HG03196 (cell line): ENCODE measurements at regions not wholly inside any gene's neighbourhood (a gene's known extent, or its start where the extent isn't known, plus 50 kb on each side); places are given as distances from the start of the nearest gene placed in this dataset.
A peak's percentile ranks its signal among the peaks of the same experiment; 100 is the strongest.

ENCODE experiments used
- ATAC-seq: cut with Tn5 transposase; IDR thresholded peaks from one replicate; pipeline ENCODE4 v1.9.1; 2021; ENCODE audit not compliant: unreplicated experiment

GRCh38 chr6:105817961-105818360 is 268.2 kb upstream of the PRDM1 start:
- ATAC-seq = no peak

- no peak for ATAC-seq
Measured at GRCh38 chr6:105817370-105817769, 268.8 kb upstream of the PRDM1 start.

- ATAC-seq = no peak
Measured at GRCh38 chr6:105816847-105817246, 269.3 kb upstream of the PRDM1 start.

GRCh38 chr6:105815661-105816555 is 270.2 kb upstream of the PRDM1 start:
- ATAC-seq = no peak

GRCh38 chr6:105814745-105815536 is 271.2 kb upstream of the PRDM1 start:
- ATAC-seq = no peak

GRCh38 chr6:105810922-105811482 is 275.1 kb upstream of the PRDM1 start:
- ATAC-seq = no peak

GRCh38 chr6:105810105-105810921 is 275.8 kb upstream of the PRDM1 start:
- ATAC-seq = peak; percentile 68

- no peak for ATAC-seq
Measured at GRCh38 chr6:105808571-105808970, 277.6 kb upstream of the PRDM1 start.

GRCh38 chr6:105807905-105808304 is 278.2 kb upstream of the PRDM1 start:
- no peak for ATAC-seq

GRCh38 chr6:105806486-105806920 is 279.6 kb upstream of the PRDM1 start:
- no peak for ATAC-seq

GRCh38 chr6:105805501-105806023 is 280.6 kb upstream of the PRDM1 start:
- no peak for ATAC-seq

- ATAC-seq = no peak
Measured at GRCh38 chr6:105804424-105804823, 281.7 kb upstream of the PRDM1 start.

- ATAC-seq = no peak
Measured at GRCh38 chr6:105804000-105804399, 282.1 kb upstream of the PRDM1 start.

GRCh38 chr6:105803442-105803841 is 282.7 kb upstream of the PRDM1 start:
- ATAC-seq = no peak

GRCh38 chr6:105802703-105803102 is 283.4 kb upstream of the PRDM1 start:
- ATAC-seq = no peak

GRCh38 chr6:105800871-105801270 is 285.3 kb upstream of the PRDM1 start:
- ATAC-seq = no peak

GRCh38 chr6:105800398-105800797 is 285.7 kb upstream of the PRDM1 start:
- no peak for ATAC-seq

- ATAC-seq = no peak
Measured at GRCh38 chr6:105799056-105799455, 287.1 kb upstream of the PRDM1 start.

- ATAC-seq = no peak
Measured at GRCh38 chr6:105797983-105798453, 288.1 kb upstream of the PRDM1 start.

GRCh38 chr6:105797286-105797979 is 288.7 kb upstream of the PRDM1 start:
- no peak for ATAC-seq
